ENCODE measurements at regions not wholly inside any gene's neighbourhood (a gene's known extent, or its start where the extent isn't known, plus 50 kb on each side); places are given as distances from the start of the nearest gene placed in this dataset.

DNA sequence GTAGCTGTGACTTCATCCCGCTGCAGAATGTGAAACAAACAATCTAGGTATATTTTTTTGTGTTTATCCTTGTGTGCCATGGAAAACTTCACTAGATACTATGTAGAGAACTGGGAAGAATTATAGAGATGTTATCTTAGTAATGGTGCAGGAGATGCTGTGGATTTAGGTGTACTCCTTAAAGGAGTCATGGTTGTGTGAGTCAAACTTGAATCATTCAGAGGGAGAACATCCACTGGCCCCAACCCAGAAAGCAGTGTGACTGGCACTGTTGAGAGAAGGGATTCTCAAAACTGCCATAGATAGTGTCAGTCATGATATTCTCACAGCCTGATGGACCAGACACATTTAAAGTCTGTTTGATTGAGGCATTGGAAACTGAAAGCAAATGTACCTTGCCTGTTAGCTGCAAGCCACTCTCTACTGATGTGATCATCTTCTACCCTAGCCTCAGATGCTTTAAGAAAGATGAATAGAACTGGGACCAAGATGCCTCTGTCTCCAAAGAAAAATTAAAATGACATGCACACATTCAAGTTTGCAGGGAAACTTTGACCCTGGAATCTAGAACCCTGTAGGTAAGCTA, 754.6 kb downstream of the MRPL39 start:
- DNase-seq: no peak

- DNase-seq: no peak
Measured at GRCh38 chr21:24850121-24850520, 757.2 kb downstream of the MRPL39 start.

GRCh38 chr21:24844671-24845070, 762.6 kb downstream of the MRPL39 start:
- peak in 1 of 3 experiments; percentile 50 for DNase-seq

GRCh38 chr21:24840287-24840686, 767.0 kb downstream of the MRPL39 start:
- no peak for DNase-seq

DNA sequence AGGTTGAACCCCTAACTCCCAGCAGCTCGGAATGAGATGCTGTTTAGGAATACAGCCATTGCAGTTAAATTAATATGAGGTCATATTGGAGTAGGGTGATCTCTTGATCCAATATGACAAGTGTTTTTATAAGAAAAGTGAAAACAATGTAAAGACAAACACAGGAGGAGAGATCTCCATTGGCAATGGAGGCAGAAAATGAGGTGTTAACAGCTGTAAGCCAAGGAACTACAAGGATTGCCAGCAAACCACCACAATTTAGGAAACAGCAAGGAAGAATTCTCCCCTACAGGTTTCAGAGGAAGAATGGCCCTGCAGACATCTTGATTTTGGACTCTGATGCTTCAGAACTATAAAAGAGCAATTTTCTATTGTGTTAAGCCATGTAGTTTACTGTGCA, 774.3 kb downstream of the MRPL39 start:
- no peak for DNase-seq

DNA sequence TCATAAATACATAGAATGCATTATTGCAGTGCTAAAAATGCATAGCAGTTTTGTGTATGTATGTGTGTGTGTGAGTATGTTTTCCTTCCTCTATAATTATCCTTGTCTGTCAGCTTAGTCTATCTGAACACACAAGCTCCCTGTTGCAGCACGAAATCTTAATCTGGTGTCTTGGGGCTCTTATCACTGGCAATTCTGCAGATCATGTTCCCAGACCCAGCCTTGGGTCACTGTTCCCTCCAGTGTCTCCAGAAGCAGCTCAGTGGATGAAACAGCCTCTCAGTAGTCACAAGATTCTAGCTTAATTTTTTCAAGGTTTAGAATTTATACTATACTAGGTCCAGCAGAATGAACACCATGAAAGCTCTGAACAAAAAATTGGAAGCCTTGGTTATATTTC, 777.9 kb downstream of the MRPL39 start:
- DNase-seq: peak in 1 of 3 experiments; percentile 42

DNA sequence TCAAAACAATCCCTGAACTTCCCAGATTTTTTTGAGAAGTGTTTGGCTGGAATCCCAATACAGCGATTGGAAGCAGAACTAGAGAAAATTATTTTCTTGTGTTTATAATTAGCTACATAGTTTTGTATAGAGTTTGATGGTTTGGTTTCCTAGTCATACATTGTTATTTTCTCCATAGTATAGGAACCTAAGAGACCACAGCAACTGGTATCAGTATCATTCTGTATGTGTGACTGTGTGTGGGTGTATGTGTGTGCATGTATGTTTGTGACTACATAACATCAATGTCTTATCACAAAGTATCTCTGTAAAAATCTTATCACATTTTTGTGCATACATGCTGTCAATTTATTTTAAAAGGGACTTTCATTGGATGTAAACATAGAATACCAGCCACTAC, 780.5 kb downstream of the MRPL39 start:
- DNase-seq: no peak

GRCh38 chr21:24825348-24825747, 781.9 kb downstream of the MRPL39 start:
- no peak for DNase-seq

- peak in 2 of 3 experiments; percentile 10 to 40 for DNase-seq
Measured at GRCh38 chr21:24824209-24824608, 783.1 kb downstream of the MRPL39 start.

DNA sequence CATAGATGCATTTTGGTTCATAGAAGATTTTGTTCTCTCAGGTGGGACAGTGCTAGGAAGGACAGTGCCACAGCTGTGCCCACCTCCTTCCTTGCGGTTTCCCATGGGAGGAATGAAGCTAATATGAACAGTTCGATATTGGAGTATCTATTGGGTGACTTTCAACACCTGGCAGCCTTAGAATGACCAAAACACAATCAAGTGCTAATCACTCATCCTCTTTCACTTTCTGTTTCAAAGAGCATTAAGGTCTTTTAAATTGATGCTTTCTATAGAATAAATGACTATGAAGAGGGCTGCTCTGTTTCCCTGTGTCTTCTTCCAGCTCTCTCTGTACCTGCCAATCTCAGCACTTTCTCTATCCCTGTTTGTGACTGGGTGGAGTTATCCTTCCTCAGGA, 784.0 kb downstream of the MRPL39 start:
- DNase-seq: no peak

- peak in 1 of 3 experiments; percentile 10 for DNase-seq
Measured at GRCh38 chr21:24785033-24785432, 822.2 kb downstream of the MRPL39 start.

DNA sequence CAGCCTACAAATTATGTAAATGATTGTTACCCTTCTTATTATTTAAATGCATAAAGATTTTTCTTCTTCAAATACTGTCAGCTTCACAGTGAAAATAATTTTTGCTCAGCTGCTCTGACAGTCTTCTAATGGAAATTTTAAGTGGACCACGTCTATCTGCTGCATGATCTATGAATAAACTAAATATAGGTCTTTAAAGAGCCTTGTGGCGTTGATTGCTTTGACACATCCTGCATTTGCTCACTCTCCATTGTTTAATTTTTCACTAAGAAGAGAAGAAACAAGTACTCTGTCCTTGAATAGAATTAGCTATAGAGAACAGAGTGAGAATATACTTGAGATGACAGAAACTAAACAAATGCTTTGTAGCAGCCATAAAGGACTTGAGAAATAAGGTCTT, 826.1 kb downstream of the MRPL39 start:
- peak in 2 of 3 experiments; percentile 42 to 84 for DNase-seq

DNA sequence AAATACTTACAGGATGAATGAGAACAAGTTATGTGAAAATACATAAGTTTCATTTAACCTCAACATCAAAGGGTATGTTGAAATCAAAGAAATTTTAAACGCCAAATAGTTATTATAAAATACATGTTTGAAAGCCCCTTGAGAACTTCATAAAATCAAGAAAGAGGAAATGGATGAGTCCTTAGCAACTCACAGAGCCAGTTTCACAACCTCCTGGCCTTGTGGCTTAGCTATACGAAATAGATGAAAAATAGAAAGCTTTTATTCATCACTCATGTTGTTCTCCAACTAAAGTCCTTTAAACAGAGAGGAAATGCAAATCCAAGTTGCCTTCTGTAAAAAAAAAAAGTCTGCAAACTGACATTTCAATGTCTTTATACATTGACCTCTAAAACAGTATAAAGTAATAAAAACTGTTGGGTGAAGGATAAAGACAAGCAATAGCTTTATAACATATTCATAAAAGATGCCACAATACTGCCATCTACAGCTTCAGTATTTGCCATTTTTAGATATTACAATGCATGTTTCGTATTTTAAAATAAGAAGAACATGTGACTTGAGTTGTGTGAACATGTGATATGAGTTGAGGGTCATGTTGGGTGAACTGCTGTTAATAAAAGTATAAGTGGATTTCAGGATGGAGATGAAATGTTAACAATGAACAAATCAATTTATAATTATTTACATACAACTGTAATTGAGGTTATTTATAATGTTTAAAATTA, 847.8 kb downstream of the MRPL39 start:
- peak in 1 of 3 experiments; percentile 13 for DNase-seq

DNA sequence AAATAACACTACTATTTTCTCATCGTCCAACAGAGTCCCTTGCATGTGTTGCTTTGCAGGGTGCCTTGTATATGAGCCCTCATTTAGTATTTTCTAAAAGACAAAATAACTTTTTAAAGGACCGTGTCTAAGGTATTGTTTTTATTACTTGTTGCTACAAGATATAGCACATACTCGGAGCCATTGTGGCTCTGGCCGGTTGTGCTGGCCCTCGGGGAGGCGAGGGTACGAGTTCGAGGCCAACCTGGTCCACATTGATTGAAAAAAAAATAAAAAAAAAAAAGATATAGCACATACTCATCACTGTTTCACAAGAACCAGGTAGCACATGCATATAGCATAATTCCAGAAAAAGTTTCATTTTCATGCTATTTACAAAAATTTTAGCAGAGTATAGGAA, 869.2 kb downstream of the MRPL39 start:
- no peak for DNase-seq

DNA sequence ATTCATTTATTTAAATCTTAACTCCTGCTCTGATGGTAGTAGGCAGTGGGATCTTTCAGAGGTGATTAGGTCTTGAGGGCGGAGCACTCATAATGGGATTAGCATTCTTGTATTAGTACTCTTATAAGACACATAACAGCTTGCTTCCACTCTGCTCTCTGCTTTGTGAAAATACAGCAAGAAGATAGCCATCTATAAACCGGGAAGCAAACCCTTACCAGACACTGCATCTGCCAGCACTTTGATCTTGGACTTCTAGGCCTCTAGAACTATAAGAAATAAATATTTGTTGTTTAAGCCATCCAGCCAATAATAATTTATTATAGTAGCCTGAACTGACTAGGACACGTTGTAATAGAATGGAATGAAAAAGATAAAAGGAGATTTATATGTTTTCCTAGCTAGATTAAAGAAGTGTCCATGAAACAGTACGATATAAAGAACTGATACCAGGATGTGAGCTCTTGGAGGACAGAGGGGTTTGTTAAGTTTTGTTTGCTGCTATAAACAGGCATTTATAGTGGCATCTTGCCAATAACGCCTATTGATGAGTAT, 869.9 kb downstream of the MRPL39 start:
- DNase-seq: no peak

DNA sequence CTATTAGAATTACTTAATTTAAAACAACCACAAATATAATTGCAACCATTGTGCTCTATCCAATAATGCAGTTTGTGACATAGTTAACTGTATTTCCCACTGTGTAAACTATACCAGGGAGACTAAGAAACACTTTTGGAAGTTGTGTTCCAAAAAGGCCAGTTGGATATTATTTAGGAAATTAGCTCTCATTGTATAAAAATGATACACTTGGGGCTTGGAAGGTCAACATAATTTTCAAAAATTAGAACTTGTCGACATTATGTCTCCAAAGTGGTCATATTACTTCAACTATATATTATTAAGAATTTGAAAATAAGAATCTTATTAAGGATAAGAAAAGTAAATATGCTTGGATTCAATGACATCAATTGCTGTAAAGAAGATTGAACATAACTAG, 876.6 kb downstream of the MRPL39 start:
- DNase-seq: no peak

GRCh38 chr21:24729568-24729967, 877.7 kb downstream of the MRPL39 start:
- no peak for DNase-seq

- DNase-seq: no peak
Measured at GRCh38 chr21:24727803-24728440, 879.4 kb downstream of the MRPL39 start.

DNA sequence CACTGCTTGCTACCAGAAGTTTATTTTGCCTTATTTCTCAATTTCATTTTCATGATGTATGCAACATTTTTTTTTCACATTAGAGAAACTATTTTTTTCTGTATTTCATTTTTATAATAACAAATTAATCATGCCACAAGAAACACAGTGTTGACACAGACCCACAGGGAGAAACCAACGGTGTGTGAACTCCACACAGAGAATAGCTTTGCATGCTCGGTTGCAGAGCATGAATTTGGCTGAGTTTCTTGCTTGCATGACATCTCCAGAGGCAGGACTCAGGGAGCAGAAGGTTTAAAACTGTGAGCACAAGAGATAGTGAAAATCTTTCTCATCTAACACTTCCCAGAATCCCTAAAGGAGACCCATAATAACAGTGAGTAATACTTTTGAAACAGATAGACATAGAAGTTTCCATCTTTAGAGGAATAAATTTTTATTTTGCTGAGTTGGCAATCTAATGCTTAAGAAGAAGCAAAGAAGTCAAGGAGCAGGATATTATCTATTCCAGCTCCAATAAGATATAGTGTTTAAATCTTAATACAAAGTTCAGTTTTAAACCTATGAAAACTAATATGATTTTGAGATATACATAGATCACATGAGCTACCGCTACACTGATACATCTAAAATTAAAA, 890.9 kb downstream of the MRPL39 start:
- DNase-seq: peak in 1 of 3 experiments; percentile 38

- no peak for DNase-seq
Measured at GRCh38 chr21:24714646-24715200, 892.6 kb downstream of the MRPL39 start.

DNA sequence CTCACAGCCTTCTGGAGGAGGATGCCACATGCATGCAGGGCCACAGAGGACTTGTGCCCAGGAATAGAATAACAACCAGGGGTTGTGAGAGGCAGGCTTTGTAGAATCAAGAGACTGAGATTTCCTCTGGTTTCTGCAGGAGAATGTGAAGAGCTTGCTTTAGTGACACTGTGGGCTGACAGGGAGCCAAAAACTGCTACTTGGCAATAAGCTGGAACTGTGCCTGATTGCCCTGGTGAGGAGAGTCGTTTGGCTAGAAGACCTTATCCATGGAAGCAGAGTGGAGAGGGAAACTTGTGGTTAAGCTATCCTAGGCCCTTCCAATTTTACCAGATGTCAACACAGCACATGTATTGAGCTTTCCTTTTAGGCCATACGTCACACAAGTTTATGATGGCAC, 902.1 kb downstream of the MRPL39 start:
- no peak for DNase-seq

- DNase-seq: no peak
Measured at GRCh38 chr21:24693779-24694178, 913.5 kb downstream of the MRPL39 start.

DNA sequence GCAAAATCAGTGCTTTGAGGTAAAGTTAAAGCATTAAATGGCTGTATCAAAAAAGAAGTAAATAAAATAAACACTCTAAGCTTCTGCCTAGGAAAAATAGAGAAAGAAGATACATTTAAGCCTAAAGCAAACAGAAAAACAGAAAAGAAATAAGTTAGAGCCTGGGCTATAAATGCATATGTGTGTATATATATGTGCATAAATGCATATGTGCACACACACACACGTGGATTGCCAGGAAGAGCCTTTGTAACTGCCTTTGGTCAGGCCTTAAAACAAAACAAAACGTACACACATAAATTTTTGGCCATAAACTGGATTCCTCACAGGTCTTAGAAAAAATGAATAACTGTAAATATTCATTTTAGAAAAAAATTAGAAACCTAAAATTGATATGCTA, 925.8 kb downstream of the MRPL39 start:
- no peak for DNase-seq

All from NCI-H1417 (cell line).